Fibroblast of lung (primary cell): ENCODE measurements at regions not wholly inside any gene's neighbourhood (a gene's known extent, or its start where the extent isn't known, plus 50 kb on each side); places are given as distances from the start of the nearest gene placed in this dataset.

ENCODE experiments used
- DNase-seq, 2 donors: peaks; one replicate each; pipeline versions ENCODE4 v3.0.0 to v3.0.0-alpha.2; 2010; ENCODE audit warnings: low read depth in 2 of 2
- H2AFZ ChIP-seq: 2 replicates; pipeline ENCODE4 v1.5.1; 2012; ENCODE audit warnings: low read length, control low read depth, inconsistent platforms
- H3K27ac ChIP-seq: 2 replicates; pipeline ENCODE4 v1.5.1; 2011; ENCODE audit warnings: low read length, control low read depth; ENCODE audit not compliant: insufficient read depth
- H3K27me3 ChIP-seq: 2 replicates; pipeline ENCODE4 v1.5.1; 2011; ENCODE audit warnings: mild to moderate bottlenecking, low read length; ENCODE audit not compliant: control insufficient read depth, insufficient read depth
- H3K36me3 ChIP-seq: 2 replicates; pipeline ENCODE4 v1.5.1; 2011; ENCODE audit warnings: low read length; ENCODE audit not compliant: control insufficient read depth, insufficient read depth
- H3K4me1 ChIP-seq: 2 replicates; pipeline ENCODE4 v1.5.1; 2011; ENCODE audit warnings: low read length; ENCODE audit not compliant: control insufficient read depth, insufficient read depth; ENCODE audit errors: extremely low read depth
- H3K4me2 ChIP-seq: 2 replicates; pipeline ENCODE4 v1.5.1; 2011; ENCODE audit warnings: low read length, control low read depth; ENCODE audit not compliant: insufficient read depth; ENCODE audit errors: extremely low read depth
- H3K4me3 ChIP-seq, 4 experiments: fragments of 200-600 bp in 1 of 4; sonication (generic) in 1 of 4; replicated peaks in 1 of 4; 2 replicates each; pipeline ENCODE4 v1.5.1; 2011 to 2016; ENCODE audit warnings: low read length in 4 of 4, low read depth in 3 of 4, mild to moderate bottlenecking in 3 of 4, control low read depth in 2 of 4, inconsistent platforms in 1 of 4, mixed read lengths in 1 of 4; ENCODE audit not compliant: insufficient read depth in 1 of 4; ENCODE audit errors: control extremely low read depth in 1 of 4
- H3K79me2 ChIP-seq: 2 replicates; pipeline ENCODE4 v1.5.1; 2012; ENCODE audit warnings: mild to moderate bottlenecking, low read length, inconsistent platforms; ENCODE audit not compliant: control insufficient read depth, insufficient read depth
- H3K9ac ChIP-seq: 2 replicates; pipeline ENCODE4 v1.5.1; 2011; ENCODE audit warnings: mild to moderate bottlenecking, low read length, control low read depth; ENCODE audit not compliant: insufficient read depth
- H3K9me3 ChIP-seq: 2 replicates; pipeline ENCODE4 v1.5.1; 2012; ENCODE audit warnings: low read depth, low read length; ENCODE audit not compliant: control insufficient read depth, insufficient read depth
- H4K20me1 ChIP-seq: 2 replicates; pipeline ENCODE4 v1.5.1; 2011; ENCODE audit warnings: low read length; ENCODE audit not compliant: control insufficient read depth, insufficient read depth; ENCODE audit errors: extremely low read depth
- EZH2 ChIP-seq: IDR thresholded peaks from 2 replicates; pipeline ENCODE4 v1.5.1; 2012; ENCODE audit warnings: low read length, control low read depth, mild to moderate bottlenecking; ENCODE audit errors: missing control alignments
- TF ChIP-seq, protein P1 (sequence below), 2 donors: IDR thresholded peaks in 1 of 2; conservative IDR thresholded peaks in 1 of 2; 1 replicate in 1 of 2; 2 replicates in 1 of 2; pipeline ENCODE4 v1.5.1; 2011 to 2012; ENCODE audit warnings: low read length in 2 of 2, control low read depth in 1 of 2, inconsistent platforms in 1 of 2, low read depth in 1 of 2, mild to moderate bottlenecking in 1 of 2

DNA sequence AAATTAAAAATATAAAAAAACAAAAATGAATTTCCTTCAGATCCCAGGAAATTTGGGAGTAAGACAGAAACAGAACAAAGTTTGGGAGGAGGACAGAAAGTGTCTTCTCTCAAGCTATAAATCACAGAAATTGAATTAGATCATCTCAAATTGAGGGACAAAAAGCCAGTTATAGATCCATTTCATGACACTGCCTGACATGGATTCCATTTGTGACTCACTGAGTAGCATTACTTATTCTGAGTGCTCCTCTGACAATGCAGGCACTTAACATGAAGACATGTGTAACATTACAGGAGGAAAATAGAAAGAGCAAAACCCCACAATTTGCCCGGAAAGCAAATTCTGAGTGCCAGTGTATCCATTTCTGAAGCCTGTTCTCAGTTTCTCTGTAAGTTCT lies 63.9 kb upstream of the CREB1 start:
- Histone ChIP-seq H3K4me2 (no peak overlapping the region), H2AFZ (no peak overlapping the region), H3K27me3 (no peaks in the 10 kb centered on the region), H3K9ac (no peak overlapping the region), H3K79me2 (no peaks in the 10 kb centered on the region), H3K27ac (no peak overlapping the region), H3K9me3 (no peaks in the 10 kb centered on the region), H3K4me3 (no peak overlapping the region), H3K4me1 (peaks cover 5% of the 10 kb centered on the region), H4K20me1 (no peaks in the 10 kb centered on the region), H3K36me3 (no peaks in the 10 kb centered on the region)
- DNase-seq = no peak
- TF ChIP-seq, protein P1, sequence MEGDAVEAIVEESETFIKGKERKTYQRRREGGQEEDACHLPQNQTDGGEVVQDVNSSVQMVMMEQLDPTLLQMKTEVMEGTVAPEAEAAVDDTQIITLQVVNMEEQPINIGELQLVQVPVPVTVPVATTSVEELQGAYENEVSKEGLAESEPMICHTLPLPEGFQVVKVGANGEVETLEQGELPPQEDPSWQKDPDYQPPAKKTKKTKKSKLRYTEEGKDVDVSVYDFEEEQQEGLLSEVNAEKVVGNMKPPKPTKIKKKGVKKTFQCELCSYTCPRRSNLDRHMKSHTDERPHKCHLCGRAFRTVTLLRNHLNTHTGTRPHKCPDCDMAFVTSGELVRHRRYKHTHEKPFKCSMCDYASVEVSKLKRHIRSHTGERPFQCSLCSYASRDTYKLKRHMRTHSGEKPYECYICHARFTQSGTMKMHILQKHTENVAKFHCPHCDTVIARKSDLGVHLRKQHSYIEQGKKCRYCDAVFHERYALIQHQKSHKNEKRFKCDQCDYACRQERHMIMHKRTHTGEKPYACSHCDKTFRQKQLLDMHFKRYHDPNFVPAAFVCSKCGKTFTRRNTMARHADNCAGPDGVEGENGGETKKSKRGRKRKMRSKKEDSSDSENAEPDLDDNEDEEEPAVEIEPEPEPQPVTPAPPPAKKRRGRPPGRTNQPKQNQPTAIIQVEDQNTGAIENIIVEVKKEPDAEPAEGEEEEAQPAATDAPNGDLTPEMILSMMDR (conservative IDR thresholded peaks at IDR 0.05 in 1 of 2, IDR thresholded peaks at IDR 0.05 in 1 of 2; ENCODE audit: low read depth in 1 of 2, low read length in 2 of 2) = no peak

DNA sequence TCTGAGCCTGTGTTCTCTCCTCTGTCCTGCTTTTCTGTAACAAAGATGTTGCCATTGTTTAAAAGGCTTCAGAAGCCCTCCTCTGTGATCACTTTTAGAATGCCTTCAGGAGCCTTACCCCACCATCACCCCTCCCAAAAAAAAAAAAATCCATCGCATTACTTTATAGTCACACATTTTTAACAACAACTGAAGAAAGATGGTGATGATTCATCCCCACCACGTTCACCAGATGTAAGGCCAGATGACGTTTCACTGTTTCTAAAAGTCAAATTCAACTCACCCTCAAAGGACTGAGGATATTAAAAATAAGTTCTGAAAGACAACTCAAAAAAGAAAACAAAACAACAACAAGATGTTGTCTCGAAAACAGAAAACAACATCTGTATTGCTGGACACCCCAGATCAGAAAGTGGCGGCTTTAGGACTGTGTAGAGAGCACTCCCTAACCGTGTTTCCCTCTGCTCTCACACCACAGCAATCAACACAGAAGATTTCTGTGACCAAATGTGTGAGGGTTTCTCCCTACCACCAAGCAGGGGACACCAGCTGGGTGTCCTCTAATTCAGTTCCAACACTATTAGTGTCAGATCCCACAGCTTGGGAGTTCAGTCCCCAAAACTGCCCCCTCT lies 61.9 kb upstream of the CREB1 start:
- H3K4me2 ChIP-seq = peak overlapping the region; percentile 13
- peak overlapping the region; percentile 63 for H3K27ac ChIP-seq
- no peak for TF ChIP-seq EZH2
- TF ChIP-seq, protein P1 (conservative IDR thresholded peaks at IDR 0.05 in 1 of 2, IDR thresholded peaks at IDR 0.05 in 1 of 2; ENCODE audit: low read depth in 1 of 2, low read length in 2 of 2) = no peak
- no peak overlapping the region for H3K9ac ChIP-seq
- H3K27me3 ChIP-seq = no peaks in the 10 kb centered on the region
- H2AFZ ChIP-seq = peak overlapping the region; percentile 61
- no peaks in the 10 kb centered on the region for H3K9me3 ChIP-seq
- H3K4me3 ChIP-seq = no peak overlapping the region
- H3K36me3 ChIP-seq = no peaks in the 10 kb centered on the region
- DNase-seq = peak; percentile 87 to 89
- no peaks in the 10 kb centered on the region for H4K20me1 ChIP-seq
- H3K79me2 ChIP-seq = no peaks in the 10 kb centered on the region
- H3K4me1 ChIP-seq = peaks cover 9% of the 10 kb centered on the region

DNA sequence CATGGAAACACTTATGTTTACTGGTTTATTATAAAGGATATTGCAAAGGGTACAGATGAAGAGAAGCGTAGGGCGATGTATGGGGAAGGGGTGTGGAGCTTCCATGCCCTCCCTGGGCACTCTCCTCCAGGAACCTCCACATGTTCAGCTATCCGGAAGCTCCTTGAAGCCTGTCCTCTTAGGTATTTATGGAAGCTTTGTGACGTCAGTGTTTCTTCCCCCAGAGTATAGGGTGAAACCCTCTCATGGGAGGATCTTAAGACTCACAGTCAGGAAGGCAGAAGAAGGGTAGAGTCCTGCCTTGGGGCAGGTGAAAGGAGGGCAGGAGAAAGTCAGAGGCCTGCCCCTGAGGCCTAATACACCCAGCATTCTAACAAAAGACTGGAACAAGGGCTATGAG lies 61.3 kb upstream of the CREB1 start:
- H4K20me1 ChIP-seq = no peaks in the 10 kb centered on the region

More for the DNA sequence above, 61.3 kb upstream of the CREB1 start:
- Histone ChIP-seq H3K79me2 (no peaks in the 10 kb centered on the region), H3K4me3 (no peak overlapping the region), H3K27ac (peak overlapping the region; percentile 63), H3K9ac (no peak overlapping the region), H3K4me2 (no peak overlapping the region), H2AFZ (no peak overlapping the region), H3K27me3 (no peaks in the 10 kb centered on the region), H3K9me3 (no peaks in the 10 kb centered on the region), H3K4me1 (peaks cover 9% of the 10 kb centered on the region), H3K36me3 (no peaks in the 10 kb centered on the region)
- TF ChIP-seq EZH2 = no peak
- TF ChIP-seq, protein P1 (conservative IDR thresholded peaks at IDR 0.05 in 1 of 2, IDR thresholded peaks at IDR 0.05 in 1 of 2; ENCODE audit: low read depth in 1 of 2, low read length in 2 of 2) = no peak
- DNase-seq = no peak
